Hepatocyte (in vitro differentiated cells): ENCODE measurements at regions not wholly inside any gene's neighbourhood (a gene's known extent, or its start where the extent isn't known, plus 50 kb on each side); places are given as distances from the start of the nearest gene placed in this dataset.

ENCODE experiments used
- DNase-seq: peaks from one replicate; pipeline ENCODE4 v3.0.0-alpha.2; 2016; ENCODE audit warnings: low spot score
- H2AFZ ChIP-seq: fragments of 200-600 bp; sonication (generic); 2 replicates; pipeline ENCODE4 v1.6.0; 2016; ENCODE audit warnings: antibody characterized with exemption, mild to moderate bottlenecking
- H3K27ac ChIP-seq: fragments of 200-600 bp; sonication (generic); 2 replicates; pipeline ENCODE4 v1.5.1; 2016; ENCODE audit warnings: mild to moderate bottlenecking
- H3K27me3 ChIP-seq: fragments of 200-600 bp; sonication (generic); 2 replicates; pipeline ENCODE4 v1.6.1; 2016
- H3K36me3 ChIP-seq: fragments of 200-600 bp; sonication (generic); replicated peaks from 2 replicates; pipeline ENCODE4 v1.5.1; 2016; ENCODE audit warnings: low read depth; ENCODE audit not compliant: insufficient read depth
- H3K4me1 ChIP-seq: fragments of 200-600 bp; sonication (generic); 2 replicates; pipeline ENCODE4 v1.5.1; 2016; ENCODE audit warnings: mild to moderate bottlenecking, moderate library complexity; ENCODE audit not compliant: insufficient read depth
- H3K4me2 ChIP-seq: fragments of 200-600 bp; sonication (generic); 2 replicates; pipeline ENCODE4 v1.6.0; 2016
- H3K4me3 ChIP-seq: fragments of 200-600 bp; sonication (generic); 2 replicates; pipeline ENCODE4 v1.5.1; 2016; ENCODE audit warnings: mild to moderate bottlenecking
- H3K79me2 ChIP-seq: fragments of 200-600 bp; sonication (generic); 2 replicates; pipeline ENCODE4 v1.6.0; 2017; ENCODE audit warnings: mild to moderate bottlenecking
- H3K9me2 ChIP-seq: fragments of 200-600 bp; sonication (generic); replicated peaks from 2 replicates; pipeline ENCODE4 v1.6.0; 2017; ENCODE audit warnings: mild to moderate bottlenecking; ENCODE audit not compliant: insufficient read depth
- H3K9me3 ChIP-seq: fragments of 200-600 bp; sonication (generic); 2 replicates; pipeline ENCODE4 v1.5.1; 2016; ENCODE audit warnings: low read depth, mild to moderate bottlenecking
- H4K20me1 ChIP-seq: fragments of 200-600 bp; sonication (generic); 2 replicates; pipeline ENCODE4 v1.6.0; 2016; ENCODE audit warnings: mild to moderate bottlenecking; ENCODE audit not compliant: insufficient read depth, poor library complexity, severe bottlenecking
- CTCF ChIP-seq: fragments of 200-600 bp; sonication (generic); IDR thresholded peaks from 2 replicates; pipeline ENCODE4 v1.5.1; 2016; ENCODE audit warnings: antibody characterized with exemption, mild to moderate bottlenecking; ENCODE audit not compliant: poor library complexity
- EZH2 ChIP-seq: fragments of 200-600 bp; sonication (generic); IDR thresholded peaks from 2 replicates; pipeline ENCODE4 v1.6.1; 2016; ENCODE audit warnings: antibody characterized with exemption, mild to moderate bottlenecking, borderline replicate concordance
- EZH2phosphoT487 ChIP-seq: fragments of 200-600 bp; sonication (generic); IDR thresholded peaks from one replicate; pipeline ENCODE4 v1.6.1; 2018; ENCODE audit warnings: antibody characterized with exemption, mild to moderate bottlenecking, low read depth, moderate library complexity; ENCODE audit not compliant: unreplicated experiment, severe bottlenecking
- WGBS: methylation state at CpG from one replicate; pipeline ENCODE4 v1.1.6; 2016; ENCODE audit warnings: low lambda C conversion rate; ENCODE audit errors: missing lambda C conversion rate; 5-methylcytosine and 5-hydroxymethylcytosine counted together

GRCh38 chr5:35304291-35304690 lies 74.0 kb upstream of the PRLR start:
- Histone ChIP-seq H3K4me3 (no peak overlapping the region), H3K79me2 (no peaks in the 10 kb centered on the region), H3K27me3 (no peaks in the 10 kb centered on the region), H4K20me1 (no peaks in the 10 kb centered on the region), H3K4me2 (no peak overlapping the region), H3K9me2 (no peaks in the 10 kb centered on the region), H3K36me3 (no peaks in the 10 kb centered on the region), H2AFZ (no peak overlapping the region), H3K4me1 (peaks cover 6% of the 10 kb centered on the region), H3K9me3 (no peaks in the 10 kb centered on the region), H3K27ac (no peak overlapping the region)
- TF ChIP-seq CTCF (no peak), EZH2 (no peak), EZH2phosphoT487 (no peak)
- WGBS = 55% methylated on average over 1 of the region's 1 CpG
- no peak for DNase-seq

- H4K20me1 ChIP-seq = no peaks in the 10 kb centered on the region
- no peaks in the 10 kb centered on the region for H3K27me3 ChIP-seq
- TF ChIP-seq EZH2 (no peak), EZH2phosphoT487 (no peak), CTCF (no peak)
- H3K4me2 ChIP-seq = no peak overlapping the region
- H2AFZ ChIP-seq = no peak overlapping the region
- H3K79me2 ChIP-seq = no peaks in the 10 kb centered on the region
- peaks cover 6% of the 10 kb centered on the region for H3K4me1 ChIP-seq
- no peaks in the 10 kb centered on the region for H3K9me3 ChIP-seq
- H3K4me3 ChIP-seq = no peak overlapping the region
- H3K36me3 ChIP-seq = no peaks in the 10 kb centered on the region
- no peak overlapping the region for H3K27ac ChIP-seq
- WGBS = 88% methylated on average over 2 of the region's 2 CpGs
- no peaks in the 10 kb centered on the region for H3K9me2 ChIP-seq
- no peak for DNase-seq
Measured at GRCh38 chr5:35303152-35303551, 72.9 kb upstream of the PRLR start.

DNA sequence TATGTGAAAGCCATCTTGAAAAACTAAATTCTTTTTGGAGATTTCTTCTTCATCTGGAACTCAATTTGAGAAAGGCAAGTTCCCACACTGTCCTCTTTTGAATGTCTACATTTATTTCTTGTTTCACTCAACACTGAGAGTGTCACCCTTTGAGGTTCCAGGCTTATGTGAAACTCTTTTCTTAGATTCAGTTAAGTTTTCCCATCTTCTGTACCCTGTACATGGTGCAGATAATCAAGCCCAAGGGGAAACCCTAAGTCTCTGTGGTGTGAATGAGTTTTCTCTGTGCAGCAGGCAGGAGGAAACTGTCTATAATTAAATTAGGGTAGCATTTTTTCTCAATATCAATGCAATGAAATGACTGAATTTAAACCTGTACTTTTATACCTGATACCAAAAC lies 72.3 kb upstream of the PRLR start:
- no peaks in the 10 kb centered on the region for H3K79me2 ChIP-seq
- DNase-seq = no peak
- no peak overlapping the region for H3K4me2 ChIP-seq

More for the DNA sequence above, 72.3 kb upstream of the PRLR start:
- Histone ChIP-seq H3K4me1 (peaks cover 6% of the 10 kb centered on the region), H3K27me3 (no peaks in the 10 kb centered on the region), H3K9me3 (no peaks in the 10 kb centered on the region), H3K9me2 (no peaks in the 10 kb centered on the region), H3K27ac (no peak overlapping the region), H3K36me3 (no peaks in the 10 kb centered on the region), H4K20me1 (no peaks in the 10 kb centered on the region), H3K4me3 (no peak overlapping the region), H2AFZ (no peak overlapping the region)
- TF ChIP-seq CTCF (no peak), EZH2 (no peak), EZH2phosphoT487 (no peak)
